Muscle of leg (tissue), 3 donors: ENCODE measurements at regions not wholly inside any gene's neighbourhood (a gene's known extent, or its start where the extent isn't known, plus 50 kb on each side); places are given as distances from the start of the nearest gene placed in this dataset.

ENCODE experiments used
- DNase-seq: peaks from one replicate; pipeline ENCODE4 v3.0.0; 2013
- H3K27ac ChIP-seq: one replicate; pipeline ENCODE4 v1.5.1; 2013; ENCODE audit warnings: mild to moderate bottlenecking, low read length, control low read depth
- H3K27me3 ChIP-seq: one replicate; pipeline ENCODE4 v1.6.1; 2013; ENCODE audit warnings: low read length; ENCODE audit not compliant: control insufficient read depth, insufficient read depth
- H3K36me3 ChIP-seq: one replicate; pipeline ENCODE4 v1.6.1; 2013; ENCODE audit warnings: low read length; ENCODE audit not compliant: control insufficient read depth, insufficient read depth
- H3K4me1 ChIP-seq: one replicate; pipeline ENCODE4 v1.6.1; 2013; ENCODE audit warnings: low read length; ENCODE audit not compliant: control insufficient read depth, insufficient read depth
- H3K4me3 ChIP-seq: one replicate; pipeline ENCODE4 v1.5.1; 2013; ENCODE audit warnings: low read length, control low read depth
- H3K9me3 ChIP-seq: replicated peaks from 2 replicates; pipeline ENCODE4 v1.6.1; 2013; ENCODE audit warnings: low read depth, low read length; ENCODE audit not compliant: control insufficient read depth
- WGBS: methylation state at CpG from one replicate; pipeline ENCODE4 v1.1.5; 2013; ENCODE audit warnings: missing lambda C conversion rate; ENCODE audit not compliant: insufficient coverage; 5-methylcytosine and 5-hydroxymethylcytosine counted together

- WGBS = 44% methylated on average over 9 of the region's 13 CpGs
- Histone ChIP-seq H3K27ac (no peak overlapping the region), H3K9me3 (no peaks in the 10 kb centered on the region), H3K27me3 (peaks cover 9% of the 10 kb centered on the region), H3K4me3 (no peak overlapping the region), H3K4me1 (peaks cover 42% of the 10 kb centered on the region), H3K36me3 (no peaks in the 10 kb centered on the region)
- no peak for DNase-seq
Measured at GRCh38 chr2:71932037-71932779, 215.5 kb downstream of the CYP26B1 start.

DNA sequence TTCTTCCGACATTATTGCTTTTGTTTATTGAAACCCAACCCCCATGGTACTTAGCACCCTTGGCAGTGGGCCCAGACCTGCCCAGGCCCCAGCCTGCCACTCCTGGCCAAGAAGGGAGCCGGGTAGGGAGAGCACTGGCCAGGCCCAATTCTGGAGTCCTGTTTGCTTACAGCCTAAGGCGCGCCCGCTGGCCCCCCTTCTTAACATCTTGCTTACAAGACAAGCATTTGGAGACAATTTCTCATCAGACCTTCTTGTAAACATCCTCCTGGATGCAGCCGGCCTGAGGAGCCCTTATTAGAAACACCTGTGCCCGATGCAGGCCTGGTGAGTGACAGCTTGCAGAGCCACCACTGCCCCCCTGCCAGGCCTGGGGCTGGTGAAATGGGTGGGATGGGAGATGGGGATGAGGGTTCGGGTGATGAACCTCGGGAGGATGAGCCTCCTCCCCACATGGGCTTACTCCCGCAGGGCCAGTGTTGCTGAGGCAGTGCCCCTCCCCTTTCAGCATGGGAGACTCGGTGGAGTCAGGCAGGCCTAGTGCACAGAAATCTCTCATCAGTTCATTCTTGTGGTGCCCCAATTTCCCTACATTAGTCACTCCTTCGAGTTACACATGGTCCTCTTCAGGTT, 217.5 kb downstream of the CYP26B1 start:
- 70% methylated on average over 3 of the region's 12 CpGs for WGBS
- peaks cover 6% of the 10 kb centered on the region for H3K27me3 ChIP-seq
- H3K4me3 ChIP-seq = no peak overlapping the region
- no peaks in the 10 kb centered on the region for H3K36me3 ChIP-seq
- no peaks in the 10 kb centered on the region for H3K9me3 ChIP-seq
- peaks cover 25% of the 10 kb centered on the region for H3K4me1 ChIP-seq
- H3K27ac ChIP-seq = no peak overlapping the region
- no peak for DNase-seq

DNA sequence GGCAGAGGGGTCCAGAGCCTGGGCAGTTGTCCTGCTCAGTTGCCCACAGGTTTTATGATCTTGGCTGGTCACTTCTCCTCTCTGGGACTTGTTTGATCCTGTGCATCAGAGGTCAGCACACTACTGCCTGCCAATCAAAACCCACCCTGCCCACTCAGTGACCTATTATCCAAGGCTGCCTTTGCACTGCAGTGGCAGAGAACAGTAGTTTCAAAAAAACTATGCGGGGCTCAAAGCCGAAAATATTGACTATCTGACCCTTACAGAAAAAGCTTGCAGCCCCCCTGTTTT, 218.2 kb downstream of the CYP26B1 start:
- 100% methylated on average over 2 of the region's 2 CpGs for WGBS
- no peak overlapping the region for H3K27ac ChIP-seq
- no peaks in the 10 kb centered on the region for H3K9me3 ChIP-seq
- peaks cover 6% of the 10 kb centered on the region for H3K27me3 ChIP-seq
- H3K4me3 ChIP-seq = no peak overlapping the region
- H3K36me3 ChIP-seq = no peaks in the 10 kb centered on the region
- DNase-seq = no peak
- peaks cover 18% of the 10 kb centered on the region for H3K4me1 ChIP-seq

DNA sequence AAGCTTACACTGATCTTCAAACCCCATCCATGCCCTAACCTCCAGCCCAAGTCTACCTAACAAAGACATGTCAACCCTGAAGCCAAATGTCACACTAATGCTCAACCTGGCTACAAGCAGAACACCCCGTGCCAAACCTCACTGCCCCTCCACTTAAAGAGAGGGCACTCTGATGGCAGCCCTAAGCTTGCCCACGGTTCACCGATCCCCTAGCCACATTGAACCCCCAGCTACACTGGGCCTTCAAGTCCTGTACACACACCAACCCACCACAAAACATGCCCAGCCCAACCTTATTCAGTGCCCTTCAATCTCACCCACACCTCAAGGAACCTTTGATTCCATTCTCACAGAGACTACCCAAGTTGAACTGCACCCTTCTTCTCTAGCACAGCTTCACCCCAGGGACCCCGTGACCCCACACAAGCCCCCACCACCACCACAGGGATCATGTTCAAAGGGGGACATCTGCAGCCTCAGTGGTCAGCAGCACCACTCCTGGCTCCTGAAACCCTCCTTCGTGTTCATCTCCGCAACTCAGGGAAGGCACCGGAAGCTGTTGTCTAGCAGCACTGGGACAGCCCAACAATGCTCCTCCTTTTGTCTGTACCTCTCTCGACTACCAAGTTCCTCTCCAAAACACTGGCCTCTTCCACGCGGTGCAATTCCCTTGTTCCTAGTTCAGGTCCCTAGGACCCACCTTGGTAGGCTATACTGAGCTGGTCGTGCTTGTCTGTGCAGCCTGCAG, 218.8 kb downstream of the CYP26B1 start:
- H3K27ac ChIP-seq = no peak overlapping the region
- 88% methylated on average over 11 of the region's 11 CpGs for WGBS
- no peaks in the 10 kb centered on the region for H3K36me3 ChIP-seq
- H3K4me3 ChIP-seq = no peak overlapping the region
- no peaks in the 10 kb centered on the region for H3K9me3 ChIP-seq
- DNase-seq = no peak
- H3K4me1 ChIP-seq = peaks cover 13% of the 10 kb centered on the region
- H3K27me3 ChIP-seq = peaks cover 6% of the 10 kb centered on the region

GRCh38 chr2:71927757-71928715, 219.6 kb downstream of the CYP26B1 start:
- DNase-seq = no peak
- Histone ChIP-seq H3K4me3 (no peak overlapping the region), H3K9me3 (no peaks in the 10 kb centered on the region), H3K27ac (no peak overlapping the region), H3K36me3 (no peaks in the 10 kb centered on the region), H3K27me3 (peaks cover 5% of the 10 kb centered on the region), H3K4me1 (peaks cover 12% of the 10 kb centered on the region)
- 92% methylated on average over 10 of the region's 10 CpGs for WGBS

DNA sequence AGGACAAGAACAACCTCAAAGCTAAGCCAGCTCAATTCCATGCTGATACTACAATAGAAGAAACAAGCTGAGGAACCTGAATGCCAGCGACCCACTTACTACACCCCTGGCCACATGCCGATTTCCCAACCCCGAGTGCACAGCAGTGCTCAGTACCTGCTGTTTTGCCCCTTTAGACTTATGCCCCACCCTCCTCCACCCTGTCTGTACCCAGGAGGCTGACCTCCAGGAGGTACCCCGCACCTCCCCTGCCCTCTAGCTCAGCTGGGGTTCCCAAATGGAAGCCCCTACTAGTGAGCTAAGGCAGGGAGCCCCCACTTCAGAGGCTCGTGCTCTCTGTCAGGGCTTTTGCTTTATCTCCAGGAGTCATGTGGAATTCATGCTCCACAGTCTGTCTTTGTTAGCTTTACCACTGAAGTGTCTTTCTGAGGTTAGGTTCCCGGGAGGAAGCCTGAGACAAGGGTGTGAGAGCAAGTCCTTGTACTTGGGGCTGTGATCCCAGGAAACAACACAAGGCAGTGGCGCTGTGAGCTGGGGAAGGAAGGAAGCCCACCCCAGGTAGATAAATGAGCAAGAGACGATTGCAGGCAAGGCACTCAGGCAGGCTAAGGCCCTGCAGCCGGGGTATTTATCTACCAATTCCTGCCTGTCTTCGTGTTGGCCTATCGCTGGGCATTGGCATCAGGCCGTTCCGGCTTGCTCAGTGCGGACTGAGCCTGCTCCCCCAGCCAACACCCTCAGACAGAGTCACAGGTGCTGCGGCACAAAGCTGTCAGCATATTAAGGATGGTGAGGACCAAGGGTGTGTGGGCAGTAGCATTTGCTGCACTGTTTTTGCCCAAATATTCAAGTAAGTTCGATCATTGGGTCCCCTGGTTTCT, 220.5 kb downstream of the CYP26B1 start:
- Histone ChIP-seq H3K27ac (no peak overlapping the region), H3K9me3 (no peaks in the 10 kb centered on the region), H3K4me3 (no peak overlapping the region), H3K27me3 (no peaks in the 10 kb centered on the region), H3K4me1 (peaks cover 8% of the 10 kb centered on the region), H3K36me3 (no peaks in the 10 kb centered on the region)
- 84% methylated on average over 13 of the region's 16 CpGs for WGBS
- no peak for DNase-seq

DNA sequence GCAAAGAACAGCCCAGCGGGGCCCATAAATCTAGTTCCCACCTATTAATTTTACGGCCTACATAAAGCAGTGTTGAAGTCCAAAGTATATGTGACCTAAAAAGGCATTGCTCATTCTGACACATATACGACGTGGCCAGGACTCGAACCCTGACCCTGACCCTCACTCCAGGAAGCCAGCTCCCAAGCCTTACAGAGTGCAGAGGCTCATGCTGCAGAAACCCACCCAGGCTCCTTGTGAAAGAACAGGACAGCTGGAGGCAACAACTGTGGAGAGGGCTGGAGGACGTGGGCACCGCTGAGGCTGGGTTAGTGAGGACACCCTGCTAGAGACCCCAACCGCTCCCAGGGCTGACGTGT, 221.6 kb downstream of the CYP26B1 start:
- H3K36me3 ChIP-seq = no peaks in the 10 kb centered on the region
- H3K27ac ChIP-seq = no peak overlapping the region
- WGBS = 49% methylated on average over 5 of the region's 9 CpGs
- no peaks in the 10 kb centered on the region for H3K9me3 ChIP-seq
- peaks cover 8% of the 10 kb centered on the region for H3K4me1 ChIP-seq
- DNase-seq = no peak
- H3K27me3 ChIP-seq = no peaks in the 10 kb centered on the region
- no peak overlapping the region for H3K4me3 ChIP-seq

DNA sequence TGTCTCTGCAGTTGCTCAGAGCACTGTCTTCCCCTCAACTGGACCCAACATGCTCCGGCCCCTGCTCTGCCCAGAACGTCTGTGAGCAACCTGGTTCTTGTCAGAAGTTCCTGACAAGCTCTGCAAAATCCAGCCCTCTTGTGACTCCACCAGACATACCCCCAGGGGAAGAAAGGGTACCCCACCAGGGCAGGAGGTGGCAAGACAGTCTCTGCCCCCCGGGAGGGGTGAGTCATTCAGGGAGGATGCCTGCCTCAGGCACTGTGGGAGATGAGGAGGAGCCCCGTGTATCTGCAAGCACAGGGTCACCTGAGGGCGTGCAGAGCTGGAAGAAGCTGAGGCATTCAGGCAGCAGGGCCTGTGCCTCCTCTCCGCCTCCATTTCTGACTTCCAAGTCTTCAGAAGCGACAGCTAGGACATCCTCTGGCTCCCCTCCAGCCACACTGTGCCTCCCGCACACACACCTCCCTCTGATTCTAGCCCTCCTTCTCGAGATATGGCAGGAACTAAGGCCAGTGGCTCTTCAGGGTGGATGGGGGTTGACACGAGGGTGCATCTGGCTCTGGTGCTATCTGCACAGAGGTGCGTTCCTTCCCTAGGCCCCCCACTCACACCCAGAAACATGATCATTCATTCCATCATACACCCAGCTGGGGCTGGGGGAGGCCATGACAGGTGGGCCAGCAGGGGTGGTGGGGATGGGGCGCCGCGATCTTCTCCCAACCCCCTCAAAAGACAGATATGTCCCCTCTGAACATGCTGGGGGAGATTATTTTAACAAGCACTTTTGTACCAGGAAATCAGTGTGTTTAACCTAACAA, 222.2 kb downstream of the CYP26B1 start:
- no peak for DNase-seq
- no peak overlapping the region for H3K4me3 ChIP-seq
- H3K4me1 ChIP-seq = peaks cover 8% of the 10 kb centered on the region
- H3K9me3 ChIP-seq = no peaks in the 10 kb centered on the region
- no peaks in the 10 kb centered on the region for H3K36me3 ChIP-seq
- WGBS = 73% methylated on average over 6 of the region's 14 CpGs
- no peak overlapping the region for H3K27ac ChIP-seq
- H3K27me3 ChIP-seq = no peaks in the 10 kb centered on the region
